Neural cell (in vitro differentiated cells): ENCODE measurements at regions not wholly inside any gene's neighbourhood (a gene's known extent, or its start where the extent isn't known, plus 50 kb on each side); places are given as distances from the start of the nearest gene placed in this dataset.

ENCODE experiments used
- H2AFZ ChIP-seq: fragments of 200-600, 300-800 bp; sonication (generic), shearing (Covaris generic); 2 replicates; pipeline ENCODE4 v1.6.0; 2014; ENCODE audit warnings: low read depth, mild to moderate bottlenecking, antibody characterized with exemption, low read length, moderate library complexity
- H3F3A ChIP-seq: fragments of 200-600 bp; shearing (Covaris generic); 2 replicates; pipeline ENCODE4 v1.6.1; 2016; ENCODE audit warnings: mild to moderate bottlenecking, moderate library complexity, mixed read lengths, antibody characterized with exemption, low read length; ENCODE audit not compliant: insufficient read depth, poor library complexity, severe bottlenecking
- H3K27ac ChIP-seq: fragments of 200-600, 300-800 bp; sonication (generic), shearing (Covaris generic); 2 replicates; pipeline ENCODE4 v1.5.1; 2014; ENCODE audit warnings: mild to moderate bottlenecking, low read length, moderate library complexity
- H3K27me3 ChIP-seq: fragments of 300-800, 200-600 bp; sonication (generic), shearing (Covaris generic); 2 replicates; pipeline ENCODE4 v1.6.0; 2014; ENCODE audit warnings: mild to moderate bottlenecking, low read depth, low read length, moderate library complexity; ENCODE audit not compliant: insufficient read depth
- H3K36me3 ChIP-seq: fragments of 300-800, 200-600 bp; sonication (generic), shearing (Covaris generic); 2 replicates; pipeline ENCODE4 v1.5.1; 2014; ENCODE audit warnings: mild to moderate bottlenecking, antibody characterized with exemption, low read length, moderate library complexity; ENCODE audit not compliant: insufficient read depth
- H3K4me2 ChIP-seq: fragments of 300-800, 200-600 bp; sonication (generic), shearing (Covaris generic); 2 replicates; pipeline ENCODE4 v1.6.0; 2014; ENCODE audit warnings: mild to moderate bottlenecking, low read length
- H3K4me3 ChIP-seq: fragments of 300-800, 200-600 bp; sonication (generic), shearing (Covaris generic); 2 replicates; pipeline ENCODE4 v1.5.1; 2014; ENCODE audit warnings: mild to moderate bottlenecking, low read length, moderate library complexity
- H3K79me2 ChIP-seq: fragments of 200-600 bp; shearing (Covaris generic); replicated peaks from 2 replicates; pipeline ENCODE4 v1.6.0; 2014; ENCODE audit warnings: mild to moderate bottlenecking, low read length, moderate library complexity; ENCODE audit not compliant: insufficient read depth
- H3K9ac ChIP-seq: fragments of 300-800, 200-600 bp; sonication (generic), shearing (Covaris generic); 2 replicates; pipeline ENCODE4 v1.6.1; 2016; ENCODE audit warnings: mild to moderate bottlenecking, low read length, mixed read lengths
- H3K9me2 ChIP-seq: fragments of 200-600 bp; shearing (Covaris generic); 2 replicates; pipeline ENCODE4 v1.6.1; 2016; ENCODE audit warnings: mild to moderate bottlenecking, low read length, mixed read lengths; ENCODE audit not compliant: insufficient read depth
- H3K9me3 ChIP-seq: fragments of 200-600, 300-800 bp; sonication (generic), shearing (Covaris generic); 2 replicates; pipeline ENCODE4 v1.6.1; 2016; ENCODE audit warnings: mild to moderate bottlenecking, mixed run types, low read length, moderate library complexity, mixed read lengths
- H4K20me1 ChIP-seq: fragments of 200-600 bp; shearing (Covaris generic); 2 replicates; pipeline ENCODE4 v1.6.1; 2016; ENCODE audit warnings: mild to moderate bottlenecking, mixed run types; ENCODE audit not compliant: insufficient read depth
- EP300 ChIP-seq: fragments of 450-650 bp; conservative IDR thresholded peaks from 2 replicates; pipeline ENCODE4 v1.6.1; 2014; ENCODE audit warnings: antibody characterized with exemption, mild to moderate bottlenecking, moderate library complexity; ENCODE audit not compliant: poor library complexity, severe bottlenecking
- EZH2 ChIP-seq: fragments of 200-600, 300-800 bp; shearing (Covaris generic), sonication (generic); IDR thresholded peaks from 2 replicates; pipeline ENCODE4 v1.6.1; 2014; ENCODE audit warnings: antibody characterized with exemption, low read length, borderline replicate concordance, mild to moderate bottlenecking; ENCODE audit not compliant: insufficient read depth, poor library complexity, severe bottlenecking
- MXI1 ChIP-seq: fragments of 450-650 bp; conservative IDR thresholded peaks from 2 replicates; pipeline ENCODE4 v1.6.1; 2014; ENCODE audit warnings: antibody characterized with exemption, mild to moderate bottlenecking; ENCODE audit not compliant: poor library complexity, severe bottlenecking
- POLR2AphosphoS5 ChIP-seq: IDR thresholded peaks from 2 replicates; pipeline ENCODE4 v1.6.1; 2012
- RAD21 ChIP-seq: fragments of 450-650 bp; conservative IDR thresholded peaks from 2 replicates; pipeline ENCODE4 v1.6.1; 2014; ENCODE audit warnings: antibody characterized with exemption, mild to moderate bottlenecking, moderate library complexity
- SMC3 ChIP-seq: fragments of 450-650 bp; conservative IDR thresholded peaks from 2 replicates; pipeline ENCODE4 v1.6.1; 2014; ENCODE audit warnings: antibody characterized with exemption, mild to moderate bottlenecking, moderate library complexity; ENCODE audit not compliant: poor library complexity
- TAF1 ChIP-seq: IDR thresholded peaks from 2 replicates; pipeline ENCODE4 v1.6.1; 2012; ENCODE audit warnings: low read depth
- TF ChIP-seq, protein P1 (sequence below): fragments of 450-650 bp; IDR thresholded peaks from 2 replicates; pipeline ENCODE4 v1.5.1; 2014; ENCODE audit warnings: antibody characterized with exemption, mild to moderate bottlenecking, moderate library complexity; ENCODE audit not compliant: poor library complexity, severe bottlenecking
- TF ChIP-seq, protein P2 (sequence below): IDR thresholded peaks from 2 replicates; pipeline ENCODE4 v1.6.1; 2012; ENCODE audit warnings: borderline replicate concordance

DNA sequence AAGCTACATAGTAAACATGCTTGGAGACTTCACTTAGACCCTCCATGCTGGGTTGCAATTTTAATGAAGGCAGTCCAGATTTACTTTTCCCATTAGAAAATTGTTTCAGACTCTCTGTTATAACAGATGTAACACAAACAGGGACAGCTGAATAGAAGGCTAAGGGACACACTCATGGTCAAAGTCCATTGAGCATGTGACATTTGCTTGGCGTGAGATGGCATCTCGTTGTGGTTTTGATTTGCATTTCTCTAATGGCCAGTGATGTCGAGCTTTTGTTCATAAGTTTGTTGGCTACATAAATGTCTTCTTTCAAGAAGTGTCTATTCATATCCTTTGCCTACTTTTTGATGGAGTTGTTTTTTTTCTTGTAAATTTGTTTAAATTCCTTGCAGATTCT lies 358.2 kb upstream of the CLNK start:
- no peak overlapping the region for H3K9ac ChIP-seq
- TF ChIP-seq SMC3: no peak
- TF ChIP-seq, protein P1, sequence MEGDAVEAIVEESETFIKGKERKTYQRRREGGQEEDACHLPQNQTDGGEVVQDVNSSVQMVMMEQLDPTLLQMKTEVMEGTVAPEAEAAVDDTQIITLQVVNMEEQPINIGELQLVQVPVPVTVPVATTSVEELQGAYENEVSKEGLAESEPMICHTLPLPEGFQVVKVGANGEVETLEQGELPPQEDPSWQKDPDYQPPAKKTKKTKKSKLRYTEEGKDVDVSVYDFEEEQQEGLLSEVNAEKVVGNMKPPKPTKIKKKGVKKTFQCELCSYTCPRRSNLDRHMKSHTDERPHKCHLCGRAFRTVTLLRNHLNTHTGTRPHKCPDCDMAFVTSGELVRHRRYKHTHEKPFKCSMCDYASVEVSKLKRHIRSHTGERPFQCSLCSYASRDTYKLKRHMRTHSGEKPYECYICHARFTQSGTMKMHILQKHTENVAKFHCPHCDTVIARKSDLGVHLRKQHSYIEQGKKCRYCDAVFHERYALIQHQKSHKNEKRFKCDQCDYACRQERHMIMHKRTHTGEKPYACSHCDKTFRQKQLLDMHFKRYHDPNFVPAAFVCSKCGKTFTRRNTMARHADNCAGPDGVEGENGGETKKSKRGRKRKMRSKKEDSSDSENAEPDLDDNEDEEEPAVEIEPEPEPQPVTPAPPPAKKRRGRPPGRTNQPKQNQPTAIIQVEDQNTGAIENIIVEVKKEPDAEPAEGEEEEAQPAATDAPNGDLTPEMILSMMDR: no peak
- no peaks in the 10 kb centered on the region for H3K79me2 ChIP-seq
- no peaks in the 10 kb centered on the region for H3K9me3 ChIP-seq
- H3K36me3 ChIP-seq: no peaks in the 10 kb centered on the region
- H3K4me3 ChIP-seq: no peak overlapping the region
- H3K27ac ChIP-seq: no peak overlapping the region
- H3K27me3 ChIP-seq: no peaks in the 10 kb centered on the region
- H4K20me1 ChIP-seq: no peaks in the 10 kb centered on the region
- H3K9me2 ChIP-seq: no peaks in the 10 kb centered on the region
- no peak overlapping the region for H3K4me2 ChIP-seq
- H3F3A ChIP-seq: no peaks in the 10 kb centered on the region
- H2AFZ ChIP-seq: no peak overlapping the region

DNA sequence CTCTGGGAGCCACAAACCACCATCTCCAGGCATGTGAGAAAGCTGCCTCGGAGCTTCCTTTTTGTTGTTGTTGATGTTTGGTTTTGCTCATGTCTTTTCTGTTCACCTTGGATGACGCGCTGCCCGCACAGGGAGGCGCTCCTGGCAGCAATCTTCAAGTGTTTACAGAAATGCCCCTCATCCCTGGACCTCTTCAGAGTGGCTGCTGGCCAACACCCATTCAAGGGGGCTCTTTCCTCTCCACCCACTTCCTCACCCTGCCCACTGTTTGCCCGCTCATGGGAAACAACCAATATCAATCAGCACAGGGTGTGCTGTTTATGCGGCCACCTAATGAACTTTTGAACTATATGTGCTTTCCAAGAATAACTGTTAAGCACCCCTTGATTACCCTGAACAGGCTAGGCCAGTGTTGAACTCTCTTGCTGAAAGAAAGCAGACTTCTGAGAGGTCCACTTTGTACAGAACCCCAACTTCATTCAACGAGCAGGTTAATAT lies 355.1 kb upstream of the CLNK start:
- Histone ChIP-seq H3K9me2 (no peaks in the 10 kb centered on the region), H3K4me3 (no peak overlapping the region), H3K4me2 (no peak overlapping the region), H3F3A (no peaks in the 10 kb centered on the region), H2AFZ (no peak overlapping the region), H4K20me1 (no peaks in the 10 kb centered on the region), H3K27ac (no peak overlapping the region), H3K9me3 (no peaks in the 10 kb centered on the region), H3K27me3 (no peaks in the 10 kb centered on the region), H3K36me3 (no peaks in the 10 kb centered on the region), H3K9ac (no peak overlapping the region), H3K79me2 (no peaks in the 10 kb centered on the region)
- TF ChIP-seq MXI1 (no peak), TAF1 (no peak), EZH2 (no peak), POLR2AphosphoS5 (no peak), SMC3 (no peak), RAD21 (no peak), EP300 (no peak)
- TF ChIP-seq, protein P1: no peak
- TF ChIP-seq, protein P2, sequence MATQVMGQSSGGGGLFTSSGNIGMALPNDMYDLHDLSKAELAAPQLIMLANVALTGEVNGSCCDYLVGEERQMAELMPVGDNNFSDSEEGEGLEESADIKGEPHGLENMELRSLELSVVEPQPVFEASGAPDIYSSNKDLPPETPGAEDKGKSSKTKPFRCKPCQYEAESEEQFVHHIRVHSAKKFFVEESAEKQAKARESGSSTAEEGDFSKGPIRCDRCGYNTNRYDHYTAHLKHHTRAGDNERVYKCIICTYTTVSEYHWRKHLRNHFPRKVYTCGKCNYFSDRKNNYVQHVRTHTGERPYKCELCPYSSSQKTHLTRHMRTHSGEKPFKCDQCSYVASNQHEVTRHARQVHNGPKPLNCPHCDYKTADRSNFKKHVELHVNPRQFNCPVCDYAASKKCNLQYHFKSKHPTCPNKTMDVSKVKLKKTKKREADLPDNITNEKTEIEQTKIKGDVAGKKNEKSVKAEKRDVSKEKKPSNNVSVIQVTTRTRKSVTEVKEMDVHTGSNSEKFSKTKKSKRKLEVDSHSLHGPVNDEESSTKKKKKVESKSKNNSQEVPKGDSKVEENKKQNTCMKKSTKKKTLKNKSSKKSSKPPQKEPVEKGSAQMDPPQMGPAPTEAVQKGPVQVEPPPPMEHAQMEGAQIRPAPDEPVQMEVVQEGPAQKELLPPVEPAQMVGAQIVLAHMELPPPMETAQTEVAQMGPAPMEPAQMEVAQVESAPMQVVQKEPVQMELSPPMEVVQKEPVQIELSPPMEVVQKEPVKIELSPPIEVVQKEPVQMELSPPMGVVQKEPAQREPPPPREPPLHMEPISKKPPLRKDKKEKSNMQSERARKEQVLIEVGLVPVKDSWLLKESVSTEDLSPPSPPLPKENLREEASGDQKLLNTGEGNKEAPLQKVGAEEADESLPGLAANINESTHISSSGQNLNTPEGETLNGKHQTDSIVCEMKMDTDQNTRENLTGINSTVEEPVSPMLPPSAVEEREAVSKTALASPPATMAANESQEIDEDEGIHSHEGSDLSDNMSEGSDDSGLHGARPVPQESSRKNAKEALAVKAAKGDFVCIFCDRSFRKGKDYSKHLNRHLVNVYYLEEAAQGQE: no peak
